ENCODE measurements at regions not wholly inside any gene's neighbourhood (a gene's known extent, or its start where the extent isn't known, plus 50 kb on each side); places are given as distances from the start of the nearest gene placed in this dataset.

DNA sequence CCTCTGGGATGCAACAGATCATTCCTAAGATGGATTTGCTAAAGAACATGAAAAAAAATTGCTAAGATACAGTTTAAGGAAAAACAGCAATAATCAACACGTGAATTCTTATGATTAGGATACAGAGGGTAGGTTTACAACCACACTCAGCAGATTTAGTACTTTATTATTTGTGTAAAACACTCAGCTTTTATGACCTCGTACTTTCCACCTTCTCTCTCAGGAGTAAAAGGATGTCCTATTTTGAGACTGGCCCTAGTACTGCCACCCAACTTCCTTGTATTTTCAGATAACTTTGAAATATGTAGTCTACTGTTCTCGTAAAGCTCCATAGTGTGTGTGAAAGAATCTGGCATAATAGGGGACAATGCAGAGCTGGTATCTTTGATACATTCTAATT is 186.1 kb downstream of the ARL4A start:
- intact Hi-C loops (cut with DNase I; ENCODE audit: low total_unique reads) = no loop called here
- TF ChIP-seq CTCF (IDR thresholded peaks at IDR 0.05) (no peak), POLR2A (IDR thresholded peaks at IDR 0.05) (no peak)
- DNase-seq (ENCODE audit: low spot score in 2 of 2) = no peak
- no peak overlapping the region for H3K4me3 ChIP-seq (ENCODE audit: low read depth, poor library complexity, severe bottlenecking)
- WGBS, 2 donors = 53 to 78% methylated on average over 3 of the region's 3 CpGs

DNA sequence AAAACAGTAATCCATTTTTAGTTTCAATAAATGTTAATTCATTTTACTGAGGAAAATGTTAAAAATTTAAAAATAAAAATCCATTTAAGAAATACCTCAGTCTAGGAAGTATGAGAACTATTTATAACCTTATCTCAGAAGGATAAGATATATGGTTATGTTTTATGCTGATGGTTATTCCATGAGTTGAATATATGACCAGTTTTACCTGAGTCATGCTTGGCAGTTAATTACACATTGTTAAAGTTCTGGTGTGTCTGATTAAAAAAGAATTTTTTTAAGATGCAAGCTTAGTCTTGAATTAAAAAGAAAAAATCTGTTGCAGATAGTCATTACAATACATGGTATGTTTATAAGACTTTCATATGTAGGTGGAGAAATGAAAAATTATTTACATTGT is 191.7 kb downstream of the ARL4A start:
- H3K4me3 ChIP-seq (ENCODE audit: low read depth, poor library complexity, severe bottlenecking) = no peak overlapping the region
- intact Hi-C loops (cut with DNase I; ENCODE audit: low total_unique reads) = no loop called here
- TF ChIP-seq CTCF (IDR thresholded peaks at IDR 0.05) (no peak), POLR2A (IDR thresholded peaks at IDR 0.05) (no peak)
- DNase-seq (ENCODE audit: low spot score in 2 of 2) = no peak

GRCh38 chr7:12881712-12882111 is 194.3 kb downstream of the ARL4A start:
- no peak for DNase-seq (ENCODE audit: low spot score in 2 of 2)
- TF ChIP-seq CTCF (IDR thresholded peaks at IDR 0.05) = no peak
- no peak for TF ChIP-seq POLR2A (IDR thresholded peaks at IDR 0.05)
- intact Hi-C loops (cut with DNase I; ENCODE audit: low total_unique reads) = no loop called here
- WGBS, 2 donors = 94% methylated on average over 2 of the region's 2 CpGs
- no peak overlapping the region for H3K4me3 ChIP-seq (ENCODE audit: low read depth, poor library complexity, severe bottlenecking)

- no peak overlapping the region for H3K4me3 ChIP-seq (ENCODE audit: low read depth, poor library complexity, severe bottlenecking)
- TF ChIP-seq CTCF (IDR thresholded peaks at IDR 0.05) (no peak), POLR2A (IDR thresholded peaks at IDR 0.05) (no peak)
- intact Hi-C loops (cut with DNase I; ENCODE audit: low total_unique reads) = no loop called here
- no peak for DNase-seq (ENCODE audit: low spot score in 2 of 2)
- whole genome bisulfite sequencing, 2 donors = 84% methylated on average over 1 of the region's 1 CpG
Observed at GRCh38 chr7:12882710-12883109, 195.3 kb downstream of the ARL4A start.

DNA sequence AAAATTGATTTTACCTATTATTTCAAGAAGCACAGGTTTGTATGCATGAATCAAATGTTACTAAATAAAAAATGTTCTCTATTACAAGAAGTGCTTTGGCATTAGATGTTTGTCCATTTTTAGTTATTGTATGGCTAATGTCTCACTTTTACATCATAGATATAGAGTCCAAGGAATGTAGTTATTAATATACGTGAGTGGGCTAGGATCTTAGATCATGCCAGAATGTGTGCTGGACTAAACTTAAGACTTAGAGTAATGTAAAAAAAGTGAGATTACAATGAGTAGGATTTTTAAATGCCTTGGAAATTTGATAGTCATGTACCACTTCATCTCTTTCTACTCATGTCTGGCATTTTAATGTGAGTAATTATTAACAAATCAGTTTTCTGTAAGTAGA is 196.6 kb downstream of the ARL4A start:
- H3K4me3 ChIP-seq (ENCODE audit: low read depth, poor library complexity, severe bottlenecking) = no peak overlapping the region
- TF ChIP-seq CTCF (IDR thresholded peaks at IDR 0.05) (no peak), POLR2A (IDR thresholded peaks at IDR 0.05) (no peak)
- 75 to 82% methylated on average over 1 of the region's 1 CpG for WGBS, 2 donors
- DNase-seq (ENCODE audit: low spot score in 2 of 2) = no peak
- intact Hi-C loops (cut with DNase I; ENCODE audit: low total_unique reads) = no loop called here

DNA sequence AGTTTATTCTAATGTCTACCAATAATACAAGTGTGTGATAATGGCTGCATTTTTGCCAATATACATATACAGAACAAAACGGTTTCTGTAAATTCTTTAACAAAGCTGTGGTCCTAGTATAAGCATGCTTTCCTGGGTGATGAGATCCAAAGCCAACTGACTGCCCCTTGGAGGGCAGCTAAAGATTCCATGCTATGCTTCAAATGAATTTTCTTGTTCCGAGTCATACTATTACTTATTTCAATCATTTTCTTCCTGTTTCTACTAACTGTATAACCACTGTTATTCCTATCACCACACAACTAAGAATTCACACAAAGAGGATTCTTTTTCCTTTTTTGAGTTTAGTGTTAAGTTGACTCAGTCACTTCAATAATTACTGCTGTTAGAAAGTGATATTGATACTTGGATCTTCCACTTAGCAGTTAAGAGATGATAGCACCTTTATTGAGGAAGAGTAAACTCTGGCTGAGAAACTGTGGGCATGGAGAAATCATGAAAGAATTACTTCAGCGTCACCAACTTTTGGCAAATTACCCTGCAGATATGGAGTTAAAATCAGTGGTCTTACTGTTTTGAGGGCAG is 197.5 kb downstream of the ARL4A start:
- TF ChIP-seq CTCF (IDR thresholded peaks at IDR 0.05) (no peak), POLR2A (IDR thresholded peaks at IDR 0.05) (no peak)
- no peak overlapping the region for H3K4me3 ChIP-seq (ENCODE audit: low read depth, poor library complexity, severe bottlenecking)
- intact Hi-C loops (cut with DNase I; ENCODE audit: low total_unique reads) = no loop called here
- no peak for DNase-seq (ENCODE audit: low spot score in 2 of 2)
- WGBS, 2 donors = 54 to 83% methylated on average over 3 of the region's 3 CpGs
